NCI-H226 (cell line): ENCODE measurements at regions not wholly inside any gene's neighbourhood (a gene's known extent, or its start where the extent isn't known, plus 50 kb on each side); places are given as distances from the start of the nearest gene placed in this dataset.
"Not testable (repeated sequence)": the region's sequence is repeated elsewhere in the genome, so short reads cannot be mapped to it uniquely, and the experiment has no call there.

Source experiments
- DNase-seq: peaks from one replicate; pipeline ENCODE4 v3.0.0-alpha.2; 2015

DNA sequence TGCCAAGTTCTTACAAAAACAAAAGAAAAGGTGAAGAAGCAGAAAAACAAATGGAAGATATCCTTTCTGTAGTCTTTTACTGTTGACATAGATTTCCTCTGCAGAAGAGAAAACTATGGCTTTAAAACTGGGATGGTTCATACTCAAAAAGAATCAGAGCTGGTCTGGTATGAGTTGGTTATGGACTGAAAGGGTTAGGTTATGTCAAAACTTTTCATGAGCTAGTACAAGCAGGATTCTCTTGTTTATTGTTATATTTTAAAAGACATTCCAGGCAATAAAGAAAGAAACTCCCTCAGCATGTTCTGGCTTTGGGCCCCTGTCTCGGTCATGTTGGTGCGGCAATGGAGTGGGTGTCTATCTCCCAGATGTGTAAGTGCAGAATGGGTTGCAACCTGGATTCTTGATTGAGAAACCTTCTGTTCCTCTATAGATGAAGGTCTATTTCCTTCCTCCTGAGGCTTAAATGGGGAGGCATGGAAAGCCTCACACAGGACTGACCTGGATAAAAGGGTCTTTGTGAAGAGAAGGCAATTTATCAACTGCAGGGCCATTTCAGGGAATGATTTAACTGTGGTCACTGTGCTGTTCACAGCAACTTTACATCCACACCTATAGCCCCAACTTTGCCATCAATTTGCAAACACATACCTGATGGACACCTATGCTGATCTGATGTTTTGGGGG lies 209.6 kb upstream of the TNC start:
- no peak for DNase-seq

DNA sequence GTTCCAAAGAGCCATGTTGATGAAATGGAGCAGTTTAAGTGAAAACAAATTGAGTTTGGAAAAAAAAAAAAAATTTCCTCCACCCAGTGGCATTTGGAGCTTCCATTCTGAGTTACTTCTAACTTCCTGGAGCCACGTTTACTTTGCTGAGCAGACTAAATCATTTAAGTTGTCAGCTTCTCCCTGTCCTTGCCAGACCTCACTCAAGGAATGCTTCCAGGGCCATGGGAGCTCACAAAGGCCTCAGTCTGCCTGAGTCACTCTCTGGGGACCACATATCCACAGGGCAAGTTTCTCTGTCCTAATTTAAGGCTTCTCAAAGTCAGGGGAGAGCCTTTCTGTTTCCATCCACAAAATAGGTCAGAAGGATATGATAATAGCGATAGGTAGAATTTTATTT lies 210.3 kb upstream of the TNC start:
- DNase-seq: no peak

DNA sequence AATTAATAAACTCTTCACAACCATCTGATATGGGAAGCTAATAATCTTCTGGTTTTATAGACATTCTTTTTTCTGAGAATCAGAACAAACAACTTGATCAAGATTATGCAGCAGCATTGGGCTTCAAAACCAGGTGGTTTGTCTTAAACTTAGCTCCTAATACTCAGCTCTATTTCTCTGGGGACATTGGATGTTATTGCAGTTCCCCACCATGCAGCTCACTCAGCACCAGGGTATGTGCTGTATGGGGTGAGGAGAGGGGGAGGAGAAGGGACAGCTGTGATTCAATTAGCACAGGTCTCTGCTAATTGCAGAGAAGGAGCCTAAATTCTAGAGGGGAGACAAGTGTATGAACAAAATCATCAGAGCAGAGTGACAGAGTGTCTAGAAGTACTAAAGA lies 210.7 kb upstream of the TNC start:
- no peak for DNase-seq

DNA sequence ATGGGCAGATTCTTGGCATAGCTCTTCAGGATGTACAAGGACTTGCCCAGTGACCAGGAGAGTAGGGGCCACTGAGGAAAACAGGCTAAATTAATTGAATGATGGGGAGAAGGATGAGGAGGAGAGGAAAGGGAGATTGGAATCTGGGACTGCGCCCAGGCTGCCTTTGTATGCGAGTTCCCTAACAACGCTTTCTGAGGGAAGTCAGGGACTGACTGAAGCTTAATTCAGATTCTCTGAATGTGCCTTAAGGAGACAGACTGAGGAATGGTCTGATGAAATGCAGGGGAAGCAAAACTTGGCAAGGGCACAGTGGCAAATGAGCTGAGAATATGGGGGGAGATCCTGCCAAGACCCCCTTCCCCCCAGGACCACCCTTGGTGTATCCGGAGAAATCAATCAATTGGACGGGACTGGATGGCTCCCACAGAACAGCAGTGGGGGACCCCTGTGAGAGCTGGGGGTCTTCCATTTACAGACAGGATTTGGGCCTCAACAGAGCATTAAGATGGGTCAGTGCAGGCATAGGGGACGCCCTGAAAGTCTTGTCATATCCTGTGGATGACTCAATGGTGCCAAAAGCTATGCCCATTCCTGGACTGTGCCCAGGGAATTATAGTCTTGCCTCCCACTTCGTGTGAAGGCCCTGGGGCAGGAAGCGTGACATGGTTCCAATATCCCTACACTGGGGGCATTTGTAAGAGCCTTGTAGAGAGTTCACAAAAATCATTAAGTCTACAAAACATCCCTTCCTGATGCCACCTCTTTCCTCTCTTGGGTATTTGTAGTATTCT lies 215.5 kb upstream of the TNC start:
- DNase-seq: no peak

DNA sequence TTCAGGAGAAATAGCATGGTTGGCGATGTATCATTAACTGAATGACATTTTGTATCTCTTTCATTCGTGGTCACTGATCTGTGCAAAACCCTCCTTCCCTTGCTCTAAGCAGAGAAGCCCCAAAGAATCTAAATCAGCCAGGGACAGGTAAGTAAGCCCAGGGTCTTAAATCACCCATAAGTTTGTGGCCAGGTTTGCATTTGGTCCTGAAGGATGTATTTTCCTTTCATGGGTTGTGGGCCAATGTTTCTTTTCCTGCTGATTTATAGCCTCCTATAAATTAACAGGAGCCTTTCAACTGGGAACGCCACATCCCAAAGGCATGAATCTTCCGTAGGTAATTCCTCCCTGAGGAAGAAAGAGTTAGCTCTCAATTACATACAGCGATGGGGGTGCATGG lies 217.5 kb upstream of the TNC start:
- no peak for DNase-seq

DNA sequence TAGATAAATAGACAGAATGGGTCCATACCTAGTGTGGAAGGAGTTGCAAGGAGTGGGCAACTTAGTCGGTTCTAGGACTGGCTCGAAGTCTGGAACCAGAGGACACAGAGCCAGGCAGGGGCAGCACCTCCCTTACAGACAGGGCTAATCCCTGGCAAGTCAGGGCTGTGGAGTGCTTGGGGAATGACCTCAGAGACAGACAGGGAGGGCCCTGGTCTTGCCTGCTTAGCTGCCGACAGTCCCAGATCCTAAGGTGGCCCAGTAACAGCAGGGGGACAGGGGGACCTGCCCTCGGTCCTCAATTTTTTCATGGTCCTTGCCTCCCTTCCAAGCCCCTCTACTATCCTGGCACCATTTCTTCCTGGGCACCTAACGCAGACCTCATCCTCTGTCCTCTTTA lies 222.4 kb upstream of the TNC start:
- DNase-seq: no peak

DNA sequence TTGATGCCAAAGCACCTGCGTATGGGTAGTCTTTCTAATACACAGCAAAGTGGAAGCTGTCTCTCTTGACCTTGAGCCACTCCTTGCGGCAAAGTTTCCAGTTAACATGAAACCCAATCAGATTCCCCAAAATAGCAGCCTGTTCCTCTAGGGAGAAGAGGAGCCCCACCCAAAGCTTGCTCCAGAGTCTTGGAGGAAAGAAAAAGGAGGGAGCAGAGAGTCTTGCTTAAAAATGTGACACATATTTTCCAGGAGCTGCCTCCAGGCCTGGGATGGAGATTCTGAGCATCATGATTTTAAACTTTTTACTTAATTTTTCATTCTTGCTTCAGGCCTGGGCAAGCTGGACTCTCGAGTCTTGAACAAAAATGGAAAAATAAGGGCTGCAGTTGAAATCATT lies 223.5 kb upstream of the TNC start:
- DNase-seq: no peak

DNA sequence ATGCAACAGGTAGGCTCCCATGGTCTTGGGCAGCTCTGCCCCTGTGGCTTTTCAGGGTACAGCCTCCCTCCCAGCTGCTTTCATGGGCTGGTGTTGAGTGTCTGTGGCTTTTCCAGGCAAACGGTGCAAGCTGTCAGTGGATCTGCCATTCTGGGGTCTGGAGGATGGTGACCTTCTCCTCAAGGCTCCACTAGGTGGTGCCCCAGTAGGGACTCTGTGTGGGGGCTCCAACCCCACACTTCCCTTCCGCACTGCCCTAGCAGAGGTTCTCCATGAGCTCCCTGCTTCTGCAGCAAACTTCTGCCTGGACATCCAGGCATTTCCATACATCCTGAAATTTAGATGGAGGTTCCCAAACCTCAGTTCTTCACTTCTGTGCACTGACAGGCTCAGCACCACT lies 229.8 kb upstream of the TNC start:
- not testable (repeated sequence) for DNase-seq

DNA sequence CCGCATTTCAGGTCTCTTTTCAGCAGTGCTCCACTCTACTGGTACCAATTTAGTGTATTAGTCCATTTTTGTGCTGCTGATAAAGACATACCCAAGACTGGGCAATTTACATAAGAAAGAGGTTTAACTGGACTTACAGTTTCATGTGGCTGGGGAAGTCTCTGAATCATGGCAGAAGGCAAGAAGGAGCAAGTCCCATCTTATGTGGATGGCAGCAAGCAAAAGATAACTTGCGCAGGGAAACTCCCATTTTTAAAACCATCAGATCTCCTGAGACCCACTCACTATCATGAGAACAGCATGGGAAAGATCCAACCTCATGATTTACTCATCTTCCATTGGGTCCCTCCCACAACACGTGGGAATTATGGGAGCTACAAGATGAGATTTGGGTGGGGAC lies 231.0 kb upstream of the TNC start:
- not testable (repeated sequence) for DNase-seq

DNA sequence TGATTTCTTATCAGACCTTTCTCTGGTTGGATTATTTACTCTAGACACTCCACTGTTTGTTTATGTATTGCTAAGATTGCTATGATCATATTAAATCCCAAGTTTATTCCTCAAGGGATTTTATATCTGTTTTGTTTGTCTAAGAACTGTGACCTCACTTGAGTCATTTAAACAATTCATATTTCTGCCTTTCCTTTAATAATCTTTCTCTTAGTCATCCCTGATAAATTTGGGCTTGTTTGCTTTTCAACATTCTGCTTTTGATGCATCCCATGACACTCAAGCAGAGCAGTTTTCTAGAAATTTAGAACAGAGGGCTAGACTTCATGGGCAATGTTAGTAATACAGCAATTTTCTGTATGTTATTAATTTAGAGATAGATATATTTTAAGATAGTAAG lies 231.6 kb upstream of the TNC start:
- DNase-seq: peak; percentile 22

DNA sequence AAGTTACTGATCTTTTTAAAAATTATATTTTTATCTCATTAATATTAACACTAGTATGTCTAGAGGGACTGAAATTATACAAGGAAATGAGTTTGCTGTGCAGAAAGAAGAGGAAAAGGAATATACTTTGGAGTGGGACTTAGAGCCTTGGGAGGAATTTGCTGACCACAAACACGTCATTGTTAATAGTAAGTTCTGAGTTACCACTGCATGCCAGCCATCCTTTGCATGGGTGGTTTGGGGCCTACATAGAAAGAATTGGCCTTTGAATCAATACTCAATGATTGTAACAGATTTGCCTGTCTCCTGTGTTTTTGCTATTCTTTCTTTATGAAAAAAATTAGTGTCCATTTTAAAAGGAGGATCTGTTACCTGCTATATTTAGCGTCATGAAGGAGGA lies 232.6 kb upstream of the TNC start:
- no peak for DNase-seq

DNA sequence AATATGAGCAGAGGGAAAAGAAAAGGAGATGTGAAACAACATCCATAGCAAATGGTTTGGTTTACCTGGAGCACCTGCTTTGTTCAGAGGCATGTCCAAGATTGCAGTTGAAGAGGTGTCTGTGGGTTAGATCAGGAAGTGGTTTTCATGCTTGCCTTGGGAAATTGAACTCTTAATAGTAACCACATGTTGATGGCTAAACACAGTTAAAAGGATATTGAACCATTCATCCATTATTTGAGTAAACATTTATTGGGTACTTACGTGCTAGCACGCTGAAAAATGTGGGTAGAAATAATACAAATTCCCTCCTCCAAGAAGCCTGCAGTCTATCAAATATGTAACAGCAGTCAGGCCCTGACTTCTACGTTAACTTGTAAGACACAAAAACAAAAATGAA lies 235.7 kb upstream of the TNC start:
- no peak for DNase-seq

DNA sequence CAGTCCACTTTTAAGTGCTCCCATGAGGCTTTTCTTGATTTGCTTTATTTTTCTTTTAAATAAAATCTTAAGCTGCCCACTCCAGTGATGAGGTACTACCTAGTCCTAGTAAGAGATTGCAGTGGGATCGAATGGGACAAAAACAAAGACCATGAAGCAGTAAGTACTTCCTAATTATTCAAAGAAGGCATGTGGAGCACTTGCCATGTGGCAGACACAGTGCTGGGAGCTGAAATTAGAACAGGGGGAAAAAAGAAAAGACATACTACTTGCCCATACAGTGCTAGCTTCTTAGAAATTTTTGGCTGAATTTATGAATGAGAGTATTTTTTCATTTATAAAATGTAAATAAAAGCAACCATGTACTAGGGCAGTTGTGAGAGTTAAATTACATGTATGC lies 239.9 kb upstream of the TNC start:
- DNase-seq: no peak

DNA sequence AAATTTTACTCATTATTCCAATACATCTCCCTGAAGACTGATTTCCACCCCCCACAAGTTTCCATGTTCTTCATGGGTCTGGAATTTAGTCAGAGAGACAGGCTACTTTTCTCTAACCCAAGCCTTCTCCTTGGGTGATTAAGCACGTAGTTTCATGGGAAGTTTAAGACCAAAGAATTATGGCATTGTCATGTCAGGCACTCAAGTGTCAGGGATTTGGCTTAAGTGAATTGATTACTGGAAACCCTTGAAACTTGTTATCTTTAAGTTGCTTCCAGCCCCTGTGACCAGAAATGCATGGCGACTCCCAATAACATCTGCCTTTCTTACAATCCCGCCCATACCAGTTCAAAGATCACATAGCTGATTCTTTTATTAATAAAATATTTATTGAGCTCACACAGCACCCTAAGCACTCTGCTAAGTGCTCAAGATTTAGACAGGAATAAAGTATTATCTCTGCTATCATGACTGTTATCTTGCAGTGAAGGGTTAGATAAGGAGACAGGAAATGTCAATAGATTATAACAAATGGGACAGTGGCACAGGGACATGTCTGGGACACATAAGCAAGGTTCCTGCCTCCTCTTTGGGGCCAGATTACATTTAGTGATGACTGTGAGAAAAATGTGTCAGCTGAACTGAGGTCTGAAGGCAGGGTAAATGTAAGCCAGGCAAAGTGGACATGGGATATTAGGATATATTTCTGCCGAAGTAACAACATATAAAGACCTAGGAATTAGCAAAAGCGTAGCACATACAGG lies 241.2 kb upstream of the TNC start:
- DNase-seq: no peak

DNA sequence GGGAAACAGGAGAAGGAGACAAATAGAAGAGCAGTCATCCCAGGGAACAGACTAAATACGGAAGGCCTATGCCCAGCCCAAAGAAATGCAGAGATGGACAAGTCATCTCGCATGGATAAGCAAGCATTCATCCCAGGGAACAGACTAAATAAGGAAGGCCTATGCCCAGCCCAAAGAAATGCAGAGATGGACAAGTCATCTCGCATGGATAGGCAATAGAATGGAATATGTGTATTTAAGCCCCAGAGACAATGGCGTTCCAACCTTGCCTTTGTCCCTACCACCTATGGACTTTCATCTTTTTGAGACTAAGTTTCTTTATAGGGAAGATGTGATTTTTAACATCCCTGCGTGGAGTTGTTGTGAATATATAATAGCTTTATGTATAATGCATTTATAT lies 242.2 kb upstream of the TNC start:
- DNase-seq: no peak

DNA sequence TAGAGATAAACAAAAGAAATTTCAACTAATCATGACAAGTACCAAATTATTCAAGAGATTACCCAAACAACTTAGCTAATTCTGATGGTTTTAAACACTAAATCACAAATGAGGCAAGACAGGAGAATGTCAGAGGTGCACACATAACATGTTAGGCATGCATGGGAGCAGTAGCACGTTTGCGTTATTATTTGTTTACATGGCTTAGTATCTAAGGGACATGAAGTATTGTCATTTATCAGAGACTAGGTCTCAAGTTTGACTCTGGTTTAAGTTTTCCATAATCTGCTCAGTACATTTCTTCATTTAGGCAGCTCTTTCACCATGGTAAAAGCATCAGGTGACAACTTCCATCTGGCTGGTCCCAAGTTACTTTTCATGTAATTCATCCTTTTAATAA lies 244.1 kb upstream of the TNC start:
- DNase-seq: no peak

DNA sequence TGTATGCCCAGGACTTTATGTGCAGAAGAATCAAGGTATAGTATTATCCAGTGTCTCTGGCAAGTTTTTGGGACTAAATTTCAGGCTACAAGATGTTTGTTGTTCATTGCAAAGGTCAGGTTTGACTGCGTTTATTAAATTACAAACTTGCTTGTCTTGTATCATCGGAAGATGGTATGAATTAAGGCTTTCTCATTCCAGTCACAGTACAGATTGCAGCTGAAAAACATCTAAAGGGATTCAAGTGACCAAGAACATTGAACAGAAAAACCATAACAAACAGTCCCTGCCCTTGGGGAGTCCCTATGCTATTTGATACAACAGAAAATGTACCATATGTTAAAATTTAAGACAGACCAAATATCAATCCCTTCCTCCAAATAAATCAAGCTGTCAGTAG lies 244.7 kb upstream of the TNC start:
- no peak for DNase-seq

DNA sequence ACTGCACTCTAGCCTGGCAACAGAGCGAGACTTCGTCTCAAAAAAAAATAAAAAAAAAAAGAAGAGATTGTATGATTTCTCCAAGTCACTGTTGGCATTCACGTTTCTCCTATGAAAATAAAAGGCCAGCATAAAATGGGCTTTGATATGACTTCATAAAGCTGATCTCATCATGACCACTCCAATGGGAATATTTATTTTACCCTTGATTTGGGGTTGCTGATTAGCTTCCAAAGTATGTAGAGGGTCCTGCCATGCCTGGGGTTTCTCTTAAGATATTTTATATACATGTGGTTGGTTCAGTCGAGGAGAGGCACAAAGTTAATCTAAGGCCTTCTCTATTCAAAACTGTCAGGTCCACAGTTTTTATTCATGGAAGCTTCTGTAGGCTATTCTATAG lies 247.0 kb upstream of the TNC start:
- no peak for DNase-seq

DNA sequence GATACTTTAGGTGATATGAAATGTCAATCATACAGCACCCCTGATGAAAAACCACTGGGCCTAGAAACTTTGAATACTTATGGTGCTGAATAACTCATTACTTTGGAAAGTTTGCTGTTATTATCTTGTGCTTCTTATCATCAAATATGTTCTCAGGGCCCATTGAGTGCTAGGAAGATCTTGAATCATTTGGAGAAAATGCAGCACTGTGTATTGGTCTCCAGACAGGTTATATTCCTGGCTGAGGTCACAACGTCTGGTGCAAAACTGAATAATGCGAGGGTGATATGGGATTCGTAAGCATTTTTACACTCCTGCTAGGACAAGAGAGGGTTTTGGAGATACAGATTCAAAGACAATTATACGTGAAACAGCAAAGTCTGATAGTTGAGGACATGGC lies 249.4 kb upstream of the TNC start:
- no peak for DNase-seq

DNA sequence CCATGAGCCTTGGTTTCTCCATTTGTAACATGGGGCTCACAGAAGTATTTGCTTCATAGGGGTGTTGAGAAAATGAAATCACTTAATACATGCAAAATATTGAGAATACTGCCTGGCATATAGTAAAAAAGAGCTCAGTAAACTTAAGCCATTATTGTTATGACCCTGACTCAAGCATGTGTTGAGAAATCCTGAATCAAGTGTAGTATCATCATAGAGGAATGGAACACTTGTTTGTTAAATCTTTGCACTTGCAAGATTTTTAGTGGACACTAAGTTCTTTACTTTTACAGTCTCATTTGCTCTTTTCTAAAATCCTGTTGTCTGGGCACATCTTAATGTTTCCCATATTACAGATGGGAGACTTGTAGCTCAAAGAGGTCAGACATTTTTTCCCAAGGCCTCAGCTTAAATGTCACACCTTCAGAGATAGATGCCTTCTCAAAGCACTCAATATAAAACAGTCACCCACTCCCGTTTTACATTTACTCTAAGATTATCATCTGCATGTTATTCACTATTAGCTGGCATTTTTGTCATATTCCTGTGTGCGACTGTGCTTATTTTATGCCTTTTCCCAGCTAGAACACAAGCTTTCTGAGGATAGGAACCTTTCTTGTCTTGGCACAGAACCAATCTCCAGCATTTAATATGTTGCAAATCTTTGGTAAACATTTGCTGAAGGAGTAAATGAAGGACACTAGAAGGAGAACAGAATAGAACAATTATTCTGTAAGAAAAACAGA lies 250.0 kb upstream of the TNC start:
- DNase-seq: no peak

DNA sequence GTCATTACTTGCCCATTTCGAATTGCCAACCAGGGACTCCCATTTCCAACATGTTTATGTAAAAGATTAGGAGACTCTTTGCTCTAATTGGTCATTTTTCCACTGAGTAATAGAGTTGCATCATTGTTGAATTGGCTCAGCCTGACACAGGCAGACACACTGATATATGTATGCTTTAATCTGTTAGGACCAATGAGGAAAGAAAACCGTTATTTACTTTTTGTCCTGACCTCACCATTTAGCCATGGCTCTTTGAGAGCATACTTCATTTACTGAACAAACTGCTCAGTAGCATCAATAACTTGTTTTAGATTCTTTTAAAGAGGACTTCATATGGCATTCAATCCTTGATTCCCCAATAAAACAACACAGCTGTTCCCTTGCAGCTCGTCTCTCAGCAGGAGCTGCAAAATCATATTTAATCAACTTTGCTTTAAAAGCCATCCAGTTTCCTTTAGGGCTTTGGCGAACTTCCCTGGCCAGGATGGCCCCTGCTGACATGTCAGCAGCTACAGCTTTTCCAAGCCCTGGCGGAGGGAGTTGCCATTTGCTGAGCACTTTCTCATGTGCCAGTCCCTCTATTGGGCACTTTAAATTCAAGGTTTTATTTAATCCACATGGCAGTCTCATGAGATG lies 251.5 kb upstream of the TNC start:
- peak; percentile 49 for DNase-seq

DNA sequence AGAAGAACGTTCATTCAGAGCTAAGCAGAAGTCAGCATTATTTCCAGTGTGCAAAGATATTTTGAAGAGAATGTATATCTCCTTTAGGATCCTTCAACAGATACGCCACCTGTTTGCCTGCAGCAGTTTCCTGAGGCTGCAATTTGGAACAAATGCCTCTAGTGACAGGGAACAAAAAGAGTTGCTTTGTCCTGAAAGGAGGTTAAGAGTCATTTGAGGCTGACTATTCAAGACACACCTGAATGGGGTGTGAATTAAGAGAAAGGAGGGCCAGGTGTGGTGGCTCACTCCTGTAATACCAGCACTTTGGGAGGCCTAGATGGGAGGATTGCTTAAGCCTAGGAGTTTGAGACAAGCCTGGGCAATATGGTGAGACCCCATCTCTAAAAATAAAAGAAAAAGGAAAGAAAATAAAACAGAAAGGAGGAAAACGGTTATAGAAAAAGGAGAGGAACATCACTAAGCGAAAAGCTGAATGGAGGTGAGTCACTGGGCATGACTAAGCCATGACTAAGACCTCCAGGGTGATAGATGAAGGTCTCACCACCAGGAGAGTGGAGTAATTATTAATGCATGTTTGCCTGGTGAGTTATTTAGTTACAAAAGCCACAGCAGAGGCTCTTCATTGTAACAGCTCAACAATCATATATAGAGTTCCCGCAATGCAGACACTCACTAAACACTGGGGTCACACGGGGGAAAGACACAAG lies 255.2 kb upstream of the TNC start:
- DNase-seq: peak; percentile 95
